ENCODE measurements at regions not wholly inside any gene's neighbourhood (a gene's known extent, or its start where the extent isn't known, plus 50 kb on each side); places are given as distances from the start of the nearest gene placed in this dataset.

GRCh38 chr6:65908065-65908464 lies 201.0 kb upstream of the EYS start:
- SMC1A ChIA-PET (ENCODE audit: uncharacterized antibody, unreplicated experiment), result no interaction called here
- H3K27me3 ChIP-seq (replicated peaks in 1 of 2; ENCODE audit: control insufficient read depth in 2 of 2, insufficient read depth in 2 of 2, low read length in 1 of 2), result no peaks in the 10 kb centered on the region
- DNase-seq (ENCODE audit: low read depth, low spot score), result no peak
- peak; percentile 36; the same call in 2 of the 3 replicates for ATAC-seq
- WGBS (ENCODE audit: insufficient coverage, insufficient replicate concordance, low lambda C conversion rate, missing lambda C conversion rate), result 0% methylated on average over 1 of the region's 1 CpG
- no peak for TF ChIP-seq BCL3 (IDR thresholded peaks at IDR 0.05; ENCODE audit: borderline replicate concordance, insufficient read depth, low read depth, low read length, poor library complexity, severe bottlenecking)
- no peak for TF ChIP-seq E4F1 (IDR thresholded peaks at IDR 0.05; ENCODE audit: borderline replicate concordance, partially characterized antibody)
- no peak for TF ChIP-seq ESRRA (IDR thresholded peaks at IDR 0.05; ENCODE audit: low read length)
- no peak for TF ChIP-seq CHD2 (IDR thresholded peaks at IDR 0.05; ENCODE audit: borderline replicate concordance, low read depth, low read length)
- no peak for TF ChIP-seq NFYA (IDR thresholded peaks at IDR 0.05; ENCODE audit: borderline replicate concordance, low read depth, low read length)
- no peak for TF ChIP-seq SRF (IDR thresholded peaks at IDR 0.05; ENCODE audit: low read depth in 2 of 2, low read length in 2 of 2)
- no peak for TF ChIP-seq ATF7 (IDR thresholded peaks at IDR 0.05; ENCODE audit: low read depth)
- no peak for TF ChIP-seq SREBF1 (IDR thresholded peaks at IDR 0.05; ENCODE audit: low read length)
- TF ChIP-seq POLR2A (IDR thresholded peaks at IDR 0.05; ENCODE audit: low read depth, low read length), result no peak
- no peak for TF ChIP-seq ATF3 (IDR thresholded peaks at IDR 0.05; ENCODE audit: borderline replicate concordance, extremely low read depth, low read depth, low read length)
- TF ChIP-seq RCOR1 (conservative IDR thresholded peaks at IDR 0.05; ENCODE audit: low read depth, low read length), result no peak
- no peak overlapping the region for H3K9ac ChIP-seq (ENCODE audit: control insufficient read depth, insufficient read depth, low read length)
- CTCF ChIA-PET, result no interaction called here
- H2AFZ ChIP-seq (ENCODE audit: control insufficient read depth, low read depth, low read length), result no peak overlapping the region
- in situ Hi-C loops (cut with MboI) (no loop called here), intact Hi-C loops (cut with micrococcal nuclease; ENCODE audit: unreplicated experiment) (no loop called here)
- no peaks in the 10 kb centered on the region for H3K79me2 ChIP-seq (ENCODE audit: control insufficient read depth, insufficient read depth, low read length)
- no peaks in the 10 kb centered on the region for H3K9me3 ChIP-seq (replicated peaks; ENCODE audit: control insufficient read depth, insufficient read depth, low read length)
- H3K36me3 ChIP-seq (ENCODE audit: control insufficient read depth in 2 of 2, insufficient read depth in 2 of 2, low read length in 1 of 2), result no peaks in the 10 kb centered on the region
- no peak overlapping the region for H3K4me3 ChIP-seq
- RAD21 ChIA-PET (ENCODE audit: unreplicated experiment), result no interaction called here
- no peak overlapping the region for H3K27ac ChIP-seq (ENCODE audit: control insufficient read depth, insufficient read depth)
- no TSS peak for BruUV-seq (replicated peaks)
- no peak overlapping the region for H3K4me2 ChIP-seq (ENCODE audit: control insufficient read depth, insufficient read depth)
- no peak for FAIRE-seq
- POLR2A ChIA-PET, result no interaction called here
- no peaks in the 10 kb centered on the region for H4K20me1 ChIP-seq (ENCODE audit: control insufficient read depth, insufficient read depth)
- H3K4me1 ChIP-seq (ENCODE audit: control insufficient read depth, insufficient read depth, low read length), result no peaks in the 10 kb centered on the region
